Keratinocyte (primary cell): ENCODE measurements at regions not wholly inside any gene's neighbourhood (a gene's known extent, or its start where the extent isn't known, plus 50 kb on each side); places are given as distances from the start of the nearest gene placed in this dataset.

Experiments used
- DNase-seq: peaks from one replicate; pipeline ENCODE4 v3.0.0-alpha.2; 2011; ENCODE audit warnings: low read depth, missing footprints, low spot score
- FAIRE-seq: peaks from 2 replicates; lab custom pipeline; 2011; peaks lifted over from hg19 to GRCh38; lab: Jason Lieb, UNC
- H2AFZ ChIP-seq: 2 replicates; pipeline ENCODE4 v1.6.0; 2012; ENCODE audit warnings: low read length, control low read depth, inconsistent platforms; ENCODE audit not compliant: control insufficient read depth
- H3K27ac ChIP-seq: 2 replicates; pipeline ENCODE4 v1.5.1; 2011; ENCODE audit warnings: low read length; ENCODE audit not compliant: control insufficient read depth, insufficient read depth
- H3K27me3 ChIP-seq: 3 replicates; pipeline ENCODE4 v1.6.0; 2011; ENCODE audit warnings: low read length; ENCODE audit not compliant: control insufficient read depth, insufficient read depth; ENCODE audit errors: extremely low read depth
- H3K36me3 ChIP-seq, 2 experiments: 2 replicates in 1 of 2; 3 replicates in 1 of 2; pipeline ENCODE4 v1.5.1; 2011; ENCODE audit warnings: low read length in 2 of 2, mild to moderate bottlenecking in 1 of 2; ENCODE audit not compliant: control insufficient read depth in 2 of 2, insufficient read depth in 2 of 2; ENCODE audit errors: extremely low read depth in 1 of 2
- H3K4me1 ChIP-seq: 3 replicates; pipeline ENCODE4 v1.5.1; 2011; ENCODE audit warnings: low read length; ENCODE audit not compliant: control insufficient read depth, insufficient read depth; ENCODE audit errors: extremely low read depth
- H3K4me2 ChIP-seq: 3 replicates; pipeline ENCODE4 v1.6.0; 2011; ENCODE audit warnings: low read depth, low read length; ENCODE audit not compliant: control insufficient read depth, insufficient read depth; ENCODE audit errors: extremely low read depth
- H3K4me3 ChIP-seq, 3 experiments: fragments of 200-600 bp in 1 of 3; sonication (generic) in 1 of 3; 2 replicates in 2 of 3; 3 replicates in 1 of 3; pipeline ENCODE4 v1.5.1; 2011 to 2016; ENCODE audit warnings: low read length in 3 of 3, mild to moderate bottlenecking in 3 of 3, control low read depth in 2 of 3, inconsistent platforms in 1 of 3, low read depth in 1 of 3, mixed read lengths in 1 of 3, mixed run types in 1 of 3, moderate library complexity in 1 of 3; ENCODE audit not compliant: control insufficient read depth in 2 of 3, insufficient read depth in 2 of 3; ENCODE audit errors: extremely low read depth in 1 of 3
- H3K79me2 ChIP-seq: 2 replicates; pipeline ENCODE4 v1.6.0; 2012; ENCODE audit warnings: low read length; ENCODE audit not compliant: control insufficient read depth, insufficient read depth
- H3K9ac ChIP-seq: 3 replicates; pipeline ENCODE4 v1.6.0; 2011; ENCODE audit warnings: low read length; ENCODE audit not compliant: control insufficient read depth, insufficient read depth; ENCODE audit errors: extremely low read depth
- H3K9me1 ChIP-seq: 3 replicates; pipeline ENCODE4 v1.6.0; 2011; ENCODE audit warnings: low read length; ENCODE audit not compliant: control insufficient read depth, insufficient read depth; ENCODE audit errors: extremely low read depth
- H3K9me3 ChIP-seq: 2 replicates; pipeline ENCODE4 v1.5.1; 2012; ENCODE audit warnings: low read depth, low read length; ENCODE audit not compliant: control insufficient read depth
- H4K20me1 ChIP-seq: 3 replicates; pipeline ENCODE4 v1.6.0; 2011; ENCODE audit warnings: low read length; ENCODE audit not compliant: control insufficient read depth, insufficient read depth; ENCODE audit errors: extremely low read depth
- EZH2 ChIP-seq: IDR thresholded peaks from one replicate; pipeline ENCODE4 v1.6.1; 2012; ENCODE audit warnings: inconsistent platforms, mild to moderate bottlenecking, low read length, moderate library complexity
- dilution Hi-C: fragments of 300-500 bp; cut with MboI; formaldehyde crosslinking; loops from one replicate; pipeline ENCODE4 v1.7.0; 2020; ENCODE audit warnings: low sequenced_read_pairs; ENCODE audit not compliant: extremely low pct_ligation_motif_present
- TF ChIP-seq, protein P1 (sequence below), 3 experiments: IDR thresholded peaks in 1 of 3; conservative IDR thresholded peaks in 1 of 3; optimal IDR thresholded peaks in 1 of 3; 2 replicates in 2 of 3; 3 replicates in 1 of 3; pipeline versions ENCODE3 to v1.5.1; 2011; ENCODE audit warnings: low read length in 3 of 3, mild to moderate bottlenecking in 3 of 3, moderate library complexity in 2 of 3, control low read depth in 1 of 3, inconsistent platforms in 1 of 3; ENCODE audit not compliant: insufficient read depth in 2 of 3; ENCODE audit errors: extremely low read depth in 1 of 3

DNA sequence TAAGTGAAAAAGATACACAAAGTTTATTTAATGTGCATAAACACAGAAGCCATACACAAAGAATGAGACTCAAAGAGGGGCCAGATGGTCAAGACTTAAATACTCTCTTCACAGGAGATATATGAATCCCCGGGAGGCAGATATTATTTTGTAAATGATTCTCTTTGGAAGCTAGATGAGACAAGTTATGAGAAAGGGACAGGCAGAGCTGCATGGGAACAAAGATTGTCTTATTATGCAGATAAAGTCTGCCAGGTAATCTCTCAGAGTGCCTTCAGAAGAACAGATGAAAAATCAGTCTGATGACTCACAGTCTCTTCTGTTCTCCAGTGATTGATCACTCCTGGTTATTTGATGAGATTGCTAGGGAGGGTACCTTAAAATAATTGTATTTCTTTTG is 89.0 kb downstream of the NAF1 start:
- Histone ChIP-seq H3K4me3 (no peak overlapping the region), H3K36me3 (no peaks in the 10 kb centered on the region), H3K9me1 (no peaks in the 10 kb centered on the region), H3K9me3 (no peaks in the 10 kb centered on the region), H3K9ac (no peak overlapping the region), H3K4me2 (no peak overlapping the region), H4K20me1 (no peaks in the 10 kb centered on the region), H3K79me2 (no peaks in the 10 kb centered on the region), H3K27me3 (no peaks in the 10 kb centered on the region), H2AFZ (no peak overlapping the region), H3K27ac (no peak overlapping the region), H3K4me1 (no peaks in the 10 kb centered on the region)
- TF ChIP-seq, protein P1, sequence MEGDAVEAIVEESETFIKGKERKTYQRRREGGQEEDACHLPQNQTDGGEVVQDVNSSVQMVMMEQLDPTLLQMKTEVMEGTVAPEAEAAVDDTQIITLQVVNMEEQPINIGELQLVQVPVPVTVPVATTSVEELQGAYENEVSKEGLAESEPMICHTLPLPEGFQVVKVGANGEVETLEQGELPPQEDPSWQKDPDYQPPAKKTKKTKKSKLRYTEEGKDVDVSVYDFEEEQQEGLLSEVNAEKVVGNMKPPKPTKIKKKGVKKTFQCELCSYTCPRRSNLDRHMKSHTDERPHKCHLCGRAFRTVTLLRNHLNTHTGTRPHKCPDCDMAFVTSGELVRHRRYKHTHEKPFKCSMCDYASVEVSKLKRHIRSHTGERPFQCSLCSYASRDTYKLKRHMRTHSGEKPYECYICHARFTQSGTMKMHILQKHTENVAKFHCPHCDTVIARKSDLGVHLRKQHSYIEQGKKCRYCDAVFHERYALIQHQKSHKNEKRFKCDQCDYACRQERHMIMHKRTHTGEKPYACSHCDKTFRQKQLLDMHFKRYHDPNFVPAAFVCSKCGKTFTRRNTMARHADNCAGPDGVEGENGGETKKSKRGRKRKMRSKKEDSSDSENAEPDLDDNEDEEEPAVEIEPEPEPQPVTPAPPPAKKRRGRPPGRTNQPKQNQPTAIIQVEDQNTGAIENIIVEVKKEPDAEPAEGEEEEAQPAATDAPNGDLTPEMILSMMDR (optimal IDR thresholded peaks at IDR 0.05 in 1 of 3, IDR thresholded peaks at IDR 0.05 in 1 of 3, conservative IDR thresholded peaks at IDR 0.05 in 1 of 3; ENCODE audit: extremely low read depth in 1 of 3, insufficient read depth in 2 of 3, low read length in 3 of 3), result no peak
- no peak for TF ChIP-seq EZH2
- DNase-seq (no peak), FAIRE-seq (no peak)
- dilution Hi-C loops, result no loop called here

DNA sequence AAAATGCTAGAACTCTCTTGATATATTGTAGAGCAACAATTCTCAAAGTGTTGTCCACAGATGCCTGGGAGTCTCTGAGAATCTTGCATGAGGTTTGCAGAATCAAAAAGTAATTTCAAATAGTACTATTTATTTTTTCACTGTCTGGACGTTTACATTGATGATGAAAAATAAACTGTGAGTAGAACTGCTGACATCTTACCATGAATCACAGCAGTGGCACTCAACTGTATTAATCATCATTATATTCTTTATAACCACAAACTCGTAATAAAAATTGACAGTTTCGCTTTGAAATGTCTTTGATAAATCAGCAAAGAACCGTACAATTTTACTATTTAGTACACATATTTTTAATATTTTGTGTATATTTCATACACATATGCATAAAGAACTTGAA is 94.5 kb downstream of the NAF1 start:
- H4K20me1 ChIP-seq, result no peaks in the 10 kb centered on the region
- no peaks in the 10 kb centered on the region for H3K27me3 ChIP-seq
- no peaks in the 10 kb centered on the region for H3K9me3 ChIP-seq
- H3K9ac ChIP-seq, result no peak overlapping the region
- no peak for TF ChIP-seq EZH2
- TF ChIP-seq, protein P1 (optimal IDR thresholded peaks at IDR 0.05 in 1 of 3, IDR thresholded peaks at IDR 0.05 in 1 of 3, conservative IDR thresholded peaks at IDR 0.05 in 1 of 3; ENCODE audit: extremely low read depth in 1 of 3, insufficient read depth in 2 of 3, low read length in 3 of 3), result no peak
- no peaks in the 10 kb centered on the region for H3K36me3 ChIP-seq
- H3K4me1 ChIP-seq, result no peaks in the 10 kb centered on the region
- no peak overlapping the region for H2AFZ ChIP-seq
- no peaks in the 10 kb centered on the region for H3K79me2 ChIP-seq
- FAIRE-seq (no peak), DNase-seq (no peak)
- no peak overlapping the region for H3K4me3 ChIP-seq
- H3K9me1 ChIP-seq, result no peaks in the 10 kb centered on the region
- no peak overlapping the region for H3K4me2 ChIP-seq
- no peak overlapping the region for H3K27ac ChIP-seq
- dilution Hi-C loops, result no loop called here
